ENCODE measurements at regions not wholly inside any gene's neighbourhood (a gene's known extent, or its start where the extent isn't known, plus 50 kb on each side); places are given as distances from the start of the nearest gene placed in this dataset.

- no peak for TF ChIP-seq CTCF (IDR thresholded peaks at IDR 0.05; ENCODE audit: insufficient read depth, low read depth, low read length, missing control alignments)
Measured at GRCh38 chr3:74315291-74315690, 299.2 kb downstream of the CNTN3 start.

GRCh38 chr3:74314696-74315095, 299.8 kb downstream of the CNTN3 start:
- no peak for TF ChIP-seq CTCF (IDR thresholded peaks at IDR 0.05; ENCODE audit: insufficient read depth, low read depth, low read length, missing control alignments)

More at GRCh38 chr3:74315291-74315690, 299.2 kb downstream of the CNTN3 start:
- DNase-seq (ENCODE audit: low read depth) = no peak
- no peak overlapping the region for H3K4me3 ChIP-seq (ENCODE audit: low read depth, low read length)

DNA sequence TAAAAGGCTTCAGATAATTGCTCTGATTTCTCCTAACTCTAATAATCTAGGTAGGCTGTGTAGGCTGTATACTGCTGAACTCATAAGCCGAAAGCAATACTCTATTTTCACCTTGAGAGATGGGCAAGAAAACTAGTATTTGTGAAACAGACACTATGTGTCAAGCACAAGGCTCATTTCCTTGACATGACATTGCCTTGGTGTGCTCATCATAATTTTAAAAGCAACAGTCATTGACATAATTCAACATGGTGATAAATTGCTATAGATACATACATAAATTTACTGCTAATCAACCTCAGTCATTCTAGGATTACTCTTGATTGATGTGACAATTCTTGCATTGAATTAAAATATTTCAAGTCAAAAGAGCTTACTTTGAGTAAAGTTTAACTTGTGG, 304.7 kb downstream of the CNTN3 start:
- no peak for TF ChIP-seq CTCF (IDR thresholded peaks at IDR 0.05; ENCODE audit: insufficient read depth, low read depth, low read length, missing control alignments)
- no peak for DNase-seq (ENCODE audit: low read depth)
- no peak overlapping the region for H3K4me3 ChIP-seq (ENCODE audit: low read depth, low read length)

More at GRCh38 chr3:74314696-74315095, 299.8 kb downstream of the CNTN3 start:
- no peak for DNase-seq (ENCODE audit: low read depth)
- no peak overlapping the region for H3K4me3 ChIP-seq (ENCODE audit: low read depth, low read length)

GRCh38 chr3:74304424-74304823, 310.0 kb downstream of the CNTN3 start:
- no peak for TF ChIP-seq CTCF (IDR thresholded peaks at IDR 0.05; ENCODE audit: insufficient read depth, low read depth, low read length, missing control alignments)
- DNase-seq (ENCODE audit: low read depth) = no peak
- H3K4me3 ChIP-seq (ENCODE audit: low read depth, low read length) = no peak overlapping the region

GRCh38 chr3:74303711-74304110, 310.7 kb downstream of the CNTN3 start:
- no peak for DNase-seq (ENCODE audit: low read depth)
- no peak overlapping the region for H3K4me3 ChIP-seq (ENCODE audit: low read depth, low read length)
- no peak for TF ChIP-seq CTCF (IDR thresholded peaks at IDR 0.05; ENCODE audit: insufficient read depth, low read depth, low read length, missing control alignments)

- DNase-seq (ENCODE audit: low read depth) = no peak
- no peak overlapping the region for H3K4me3 ChIP-seq (ENCODE audit: low read depth, low read length)
- no peak for TF ChIP-seq CTCF (IDR thresholded peaks at IDR 0.05; ENCODE audit: insufficient read depth, low read depth, low read length, missing control alignments)
Measured at GRCh38 chr3:74302969-74303368, 311.5 kb downstream of the CNTN3 start.

DNA sequence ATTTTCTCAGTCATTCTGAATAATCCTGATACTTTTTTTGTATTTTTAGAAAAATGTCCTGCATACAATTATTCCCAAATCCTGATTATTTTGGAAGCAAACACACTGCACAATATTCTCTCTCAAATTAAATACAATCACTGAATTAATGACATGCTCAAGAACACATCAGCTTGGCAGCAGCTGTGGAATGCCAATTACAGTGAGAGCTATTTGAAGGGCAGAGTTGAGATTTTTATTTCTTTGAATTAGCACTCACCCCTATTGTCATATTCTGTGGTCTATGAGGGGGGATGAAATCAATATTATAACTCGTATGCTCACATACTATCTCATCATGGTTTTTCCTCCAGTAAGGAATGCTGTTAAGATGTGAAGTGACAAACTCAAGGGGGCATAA, 312.2 kb downstream of the CNTN3 start:
- no peak for DNase-seq (ENCODE audit: low read depth)
- TF ChIP-seq CTCF (IDR thresholded peaks at IDR 0.05; ENCODE audit: insufficient read depth, low read depth, low read length, missing control alignments) = no peak
- H3K4me3 ChIP-seq (ENCODE audit: low read depth, low read length) = no peak overlapping the region
